ENCODE measurements at regions not wholly inside any gene's neighbourhood (a gene's known extent, or its start where the extent isn't known, plus 50 kb on each side); places are given as distances from the start of the nearest gene placed in this dataset.

GRCh38 chr2:143957321-143957720 is 562.6 kb downstream of the ZEB2 start:
- intact Hi-C loops (cut with DNase I; ENCODE audit: low total_unique reads) = no loop called here
- TF ChIP-seq POLR2AphosphoS5 (IDR thresholded peaks at IDR 0.05) (no peak), CTCF (IDR thresholded peaks at IDR 0.05 in 8 of 11, conservative IDR thresholded peaks at IDR 0.05 in 3 of 11) (no peak), POLR2A (IDR thresholded peaks at IDR 0.05) (no peak)
- H3K4me3 ChIP-seq = no peak overlapping the region
- 91 to 97% (median 94%) methylated on average over 5 of the region's 5 CpGs for WGBS, 5 donors
- H3K9me3 ChIP-seq = peaks cover 0 to 7% (median 0%) of the 10 kb centered on the region in 8 donors
- DNase-seq = no peak
- H3K36me3 ChIP-seq = peaks cover 0 to 10% (median 2%) of the 10 kb centered on the region in 6 donors
- H3K27ac ChIP-seq = no peak overlapping the region
- H3K4me1 ChIP-seq = no peaks in the 10 kb centered on the region
- no peaks in the 10 kb centered on the region for H3K27me3 ChIP-seq (replicated peaks in 1 of 7)

GRCh38 chr2:143955401-143956065 is 564.4 kb downstream of the ZEB2 start:
- H3K4me1 ChIP-seq = no peaks in the 10 kb centered on the region
- no peaks in the 10 kb centered on the region for H3K27me3 ChIP-seq (replicated peaks in 1 of 7)
- no peak overlapping the region for H3K4me3 ChIP-seq
- H3K36me3 ChIP-seq = peaks cover 0 to 9% (median 0%) of the 10 kb centered on the region in 6 donors
- intact Hi-C loops (cut with DNase I; ENCODE audit: low total_unique reads) = no loop called here
- no peak for DNase-seq
- WGBS, 5 donors = 88 to 96% (median 93%) methylated on average over 2 of the region's 2 CpGs
- H3K9me3 ChIP-seq = peaks cover 0 to under 1% (median 0%) of the 10 kb centered on the region in 8 donors
- no peak for TF ChIP-seq CTCF (IDR thresholded peaks at IDR 0.05 in 8 of 11, conservative IDR thresholded peaks at IDR 0.05 in 3 of 11)
- TF ChIP-seq POLR2AphosphoS5 (IDR thresholded peaks at IDR 0.05) = no peak
- TF ChIP-seq POLR2A (IDR thresholded peaks at IDR 0.05) = no peak
- peak overlapping the region in 2 of 8 donors; percentile 23 to 27 for H3K27ac ChIP-seq

- intact Hi-C loops (cut with DNase I; ENCODE audit: low total_unique reads) = no loop called here
- no peak for TF ChIP-seq POLR2A (IDR thresholded peaks at IDR 0.05)
- no peak for TF ChIP-seq POLR2AphosphoS5 (IDR thresholded peaks at IDR 0.05)
- TF ChIP-seq CTCF (IDR thresholded peaks at IDR 0.05 in 8 of 11, conservative IDR thresholded peaks at IDR 0.05 in 3 of 11) = no peak
- Histone ChIP-seq H3K27ac (peak overlapping the region in 2 of 8 donors; percentile 23 to 27), H3K27me3 (replicated peaks in 1 of 7) (no peaks in the 10 kb centered on the region), H3K9me3 (no peaks in the 10 kb centered on the region), H3K4me3 (no peak overlapping the region), H3K4me1 (no peaks in the 10 kb centered on the region), H3K36me3 (peaks cover 0 to 9% (median 0%) of the 10 kb centered on the region in 6 donors)
- no peak for DNase-seq
- WGBS, 5 donors = 89 to 95% (median 94%) methylated on average over 2 of the region's 2 CpGs
Measured at GRCh38 chr2:143954844-143955243, 565.1 kb downstream of the ZEB2 start.

GRCh38 chr2:143954186-143954585 is 565.7 kb downstream of the ZEB2 start:
- H3K9me3 ChIP-seq = no peaks in the 10 kb centered on the region
- H3K27ac ChIP-seq = no peak overlapping the region
- TF ChIP-seq POLR2A (IDR thresholded peaks at IDR 0.05) = no peak
- TF ChIP-seq CTCF (IDR thresholded peaks at IDR 0.05 in 8 of 11, conservative IDR thresholded peaks at IDR 0.05 in 3 of 11) = no peak
- TF ChIP-seq POLR2AphosphoS5 (IDR thresholded peaks at IDR 0.05) = no peak
- no peak overlapping the region for H3K4me3 ChIP-seq
- no peak for DNase-seq
- H3K36me3 ChIP-seq = peaks cover 0 to 9% (median 0%) of the 10 kb centered on the region in 6 donors
- H3K4me1 ChIP-seq = no peaks in the 10 kb centered on the region
- WGBS, 5 donors = 82 to 92% (median 90%) methylated on average over 4 of the region's 4 CpGs
- intact Hi-C loops (cut with DNase I; ENCODE audit: low total_unique reads) = no loop called here
- no peaks in the 10 kb centered on the region for H3K27me3 ChIP-seq (replicated peaks in 1 of 7)

Data from spleen (tissue), 11 donors.